Neural crest cell (in vitro differentiated cells): ENCODE measurements at regions not wholly inside any gene's neighbourhood (a gene's known extent, or its start where the extent isn't known, plus 50 kb on each side); places are given as distances from the start of the nearest gene placed in this dataset.

Source experiments
- DNase-seq: peaks from one replicate; pipeline ENCODE4 v3.0.0; 2021; ENCODE audit warnings: low read depth, mixed read lengths, low spot score
- H3K27ac Mint-ChIP-seq: one replicate; pipeline ENCODE4 v1.8.0; 2021; ENCODE audit warnings: mild to moderate bottlenecking, mixed read lengths; ENCODE audit not compliant: unreplicated experiment
- H3K27me3 Mint-ChIP-seq: 2 replicates; pipeline ENCODE4 v1.8.0; 2021; ENCODE audit warnings: low read depth, mild to moderate bottlenecking, mixed read lengths
- H3K36me3 Mint-ChIP-seq: 2 replicates; pipeline ENCODE4 v1.8.0; 2021; ENCODE audit warnings: low read depth, mild to moderate bottlenecking, mixed read lengths
- H3K4me1 Mint-ChIP-seq: 2 replicates; pipeline ENCODE4 v1.8.0; 2021; ENCODE audit warnings: mixed read lengths
- H3K4me3 Mint-ChIP-seq: one replicate; pipeline ENCODE4 v1.8.0; 2021; ENCODE audit warnings: mild to moderate bottlenecking, mixed read lengths
- H3K9me3 Mint-ChIP-seq: 2 replicates; pipeline ENCODE4 v1.8.0; 2021; ENCODE audit warnings: mixed read lengths
- CTCF ChIP-seq: fragments of 200-600 bp; sonication (generic); conservative IDR thresholded peaks from 2 replicates; pipeline ENCODE4 v1.5.0; 2021; ENCODE audit warnings: antibody characterized with exemption, mild to moderate bottlenecking

DNA sequence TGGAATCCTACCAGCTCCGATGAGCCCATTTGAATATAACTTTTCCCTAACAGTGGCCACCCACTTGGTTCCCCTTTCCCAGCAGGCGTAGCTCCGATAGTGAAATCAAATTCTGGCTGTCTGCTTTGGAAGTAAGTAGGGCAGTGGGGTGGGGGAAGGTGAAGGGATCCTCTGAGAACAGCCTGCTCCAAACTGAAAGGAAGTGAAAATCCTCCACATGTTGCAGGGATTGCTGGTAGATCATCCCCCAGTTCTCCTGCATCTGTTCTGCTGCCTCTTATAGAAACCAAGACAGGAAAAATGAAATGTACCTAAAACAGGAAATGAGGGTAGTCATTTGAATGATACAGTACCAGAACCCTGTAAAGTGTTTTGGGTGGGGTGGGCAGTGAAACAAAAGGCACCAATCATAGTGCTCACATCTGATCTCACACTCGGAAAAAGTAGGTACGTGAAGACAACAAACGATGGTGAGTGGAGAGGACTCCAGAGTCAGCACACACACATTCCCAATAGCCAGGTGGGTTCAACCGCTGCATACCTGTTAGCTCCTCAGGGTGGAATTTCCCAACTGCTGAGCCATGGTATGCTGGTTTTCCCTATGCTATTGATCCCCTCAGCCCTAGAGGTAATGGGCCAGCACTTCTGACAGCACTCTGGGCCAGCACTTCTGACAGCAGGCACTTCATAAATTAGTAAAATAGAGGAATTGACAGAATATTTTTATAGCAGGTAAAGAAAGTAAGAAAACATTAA, 304.9 kb upstream of the ADAMTS9 start:
- Mint-ChIP-seq H3K36me3 (peaks cover under 1% of the 10 kb centered on the region), H3K27me3 (no peaks in the 10 kb centered on the region), H3K27ac (no peak overlapping the region), H3K4me3 (no peak overlapping the region), H3K4me1 (peaks cover 19% of the 10 kb centered on the region), H3K9me3 (peaks cover 4% of the 10 kb centered on the region)
- no peak for TF ChIP-seq CTCF
- DNase-seq, result no peak

DNA sequence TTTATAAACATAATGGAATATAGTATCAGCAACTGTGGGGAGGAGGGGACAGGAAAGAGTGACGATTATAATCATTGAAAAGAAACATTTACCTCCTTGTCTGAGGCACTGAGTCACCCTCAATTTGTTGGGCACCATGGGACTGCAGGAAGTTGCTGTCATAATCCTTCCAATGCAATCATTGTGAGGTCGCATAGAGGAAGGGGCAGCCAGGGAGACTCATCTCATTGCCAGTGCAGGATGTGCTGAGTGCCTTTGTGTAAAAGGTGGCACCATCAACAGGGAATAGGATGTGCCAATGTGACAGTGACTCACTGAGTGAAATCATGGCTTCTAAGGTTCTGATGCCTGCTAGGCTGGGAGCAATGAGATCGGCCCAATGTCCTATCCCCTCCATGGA, 300.4 kb upstream of the ADAMTS9 start:
- Mint-ChIP-seq H3K9me3 (peaks cover 4% of the 10 kb centered on the region), H3K27me3 (no peaks in the 10 kb centered on the region), H3K36me3 (peaks cover 3% of the 10 kb centered on the region), H3K27ac (no peak overlapping the region), H3K4me3 (no peak overlapping the region), H3K4me1 (no peaks in the 10 kb centered on the region)
- no peak for DNase-seq
- TF ChIP-seq CTCF, result no peak

GRCh38 chr3:64987726-64988125, 299.9 kb upstream of the ADAMTS9 start:
- H3K4me1 Mint-ChIP-seq, result no peaks in the 10 kb centered on the region
- no peak overlapping the region for H3K4me3 Mint-ChIP-seq
- peaks cover 4% of the 10 kb centered on the region for H3K9me3 Mint-ChIP-seq
- DNase-seq, result no peak
- H3K27me3 Mint-ChIP-seq, result no peaks in the 10 kb centered on the region
- H3K36me3 Mint-ChIP-seq, result peaks cover 3% of the 10 kb centered on the region
- TF ChIP-seq CTCF, result no peak
- no peak overlapping the region for H3K27ac Mint-ChIP-seq

- no peak for DNase-seq
- Mint-ChIP-seq H3K9me3 (peaks cover 4% of the 10 kb centered on the region), H3K36me3 (peaks cover 3% of the 10 kb centered on the region), H3K27ac (no peak overlapping the region), H3K4me3 (no peak overlapping the region), H3K4me1 (no peaks in the 10 kb centered on the region), H3K27me3 (no peaks in the 10 kb centered on the region)
- TF ChIP-seq CTCF, result no peak
Measured at GRCh38 chr3:64985072-64985471, 297.3 kb upstream of the ADAMTS9 start.

DNA sequence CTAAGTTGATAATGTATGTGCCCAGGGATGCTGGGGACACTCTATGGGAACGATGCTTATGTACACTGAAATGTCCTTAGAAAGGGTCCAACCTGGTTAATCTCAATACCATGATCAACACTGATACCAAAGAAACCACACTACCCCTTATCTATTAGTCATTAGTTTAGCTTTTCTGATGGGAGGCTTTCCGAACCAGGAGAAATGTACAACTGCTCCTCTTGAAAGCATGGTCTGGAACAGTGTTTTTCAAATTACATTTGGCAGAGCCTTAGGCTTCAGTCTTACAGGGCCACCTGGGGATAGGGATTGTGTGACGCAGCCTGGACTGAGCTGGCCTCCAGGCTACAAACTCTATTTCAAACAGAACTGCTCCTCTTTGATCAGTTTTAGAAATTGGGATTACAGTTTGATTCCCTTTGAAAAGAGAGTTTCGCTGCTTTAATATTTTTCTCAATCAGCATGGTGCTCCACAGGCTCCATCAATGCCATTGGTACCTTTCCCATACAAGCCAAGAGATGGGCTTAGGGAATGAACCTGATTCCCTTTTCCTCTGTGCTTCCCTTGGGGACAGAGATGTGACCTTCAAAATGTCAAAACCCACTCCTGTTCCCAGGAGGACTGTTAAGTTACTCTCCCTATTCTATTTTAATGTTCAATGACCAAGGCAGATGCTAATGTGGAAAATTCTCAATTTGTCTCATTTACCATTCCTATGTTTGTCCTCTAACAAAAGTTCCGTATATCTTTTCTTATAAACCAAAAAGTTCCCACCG, 296.0 kb upstream of the ADAMTS9 start:
- peaks cover 3% of the 10 kb centered on the region for H3K36me3 Mint-ChIP-seq
- no peak overlapping the region for H3K27ac Mint-ChIP-seq
- TF ChIP-seq CTCF, result no peak
- H3K4me3 Mint-ChIP-seq, result no peak overlapping the region
- no peak for DNase-seq
- peaks cover 3% of the 10 kb centered on the region for H3K9me3 Mint-ChIP-seq
- no peaks in the 10 kb centered on the region for H3K27me3 Mint-ChIP-seq
- H3K4me1 Mint-ChIP-seq, result no peaks in the 10 kb centered on the region
